Uterus (tissue), 2 donors: ENCODE measurements at regions not wholly inside any gene's neighbourhood (a gene's known extent, or its start where the extent isn't known, plus 50 kb on each side); places are given as distances from the start of the nearest gene placed in this dataset.

Experiments
- CTCF ChIP-seq, 4 experiments: fragments of 200-600 bp in 2 of 4; fragments of 450-650 bp in 2 of 4; sonication (generic) in 2 of 4; IDR thresholded peaks; one replicate each; pipeline ENCODE4 v1.5.1; 2016 to 2019; ENCODE audit warnings: antibody characterized with exemption in 4 of 4, mild to moderate bottlenecking in 2 of 4, moderate library complexity in 1 of 4
- POLR2A ChIP-seq, 2 donors: fragments of 450-650 bp; IDR thresholded peaks; one replicate each; pipeline ENCODE4 v1.6.1; 2016; ENCODE audit warnings: antibody characterized with exemption in 2 of 2, mild to moderate bottlenecking in 1 of 2, moderate library complexity in 1 of 2

- no peak for TF ChIP-seq CTCF (IDR thresholded peaks at IDR 0.05)
- no peak for TF ChIP-seq POLR2A (IDR thresholded peaks at IDR 0.05)
These were observed 208.0 kb downstream of the CASP12 start for GRCh38 chr11:104690241-104690640.
